Small intestine (tissue), 7 donors: ENCODE measurements at regions not wholly inside any gene's neighbourhood (a gene's known extent, or its start where the extent isn't known, plus 50 kb on each side); places are given as distances from the start of the nearest gene placed in this dataset.

ENCODE experiments used
- DNase-seq, 2 donors: peaks; one replicate each; pipeline versions ENCODE4 v3.0.0 to v3.0.0-alpha.2; 2013
- FAIRE-seq: peaks from 2 replicates; lab custom pipeline; 2012; peaks lifted over from hg19 to GRCh38; lab: Jason Lieb, UNC
- H3K27ac ChIP-seq, 3 donors: one replicate each; pipeline ENCODE4 v1.5.1; 2013; ENCODE audit warnings: low read length in 2 of 3, mild to moderate bottlenecking in 2 of 3, control low read depth in 1 of 3, inconsistent platforms in 1 of 3, low read depth in 1 of 3, moderate library complexity in 1 of 3
- H3K27me3 ChIP-seq, 3 donors: one replicate each; pipeline ENCODE4 v1.6.1; 2013; ENCODE audit warnings: low read length in 3 of 3, inconsistent platforms in 1 of 3; ENCODE audit not compliant: control insufficient read depth in 3 of 3, insufficient read depth in 3 of 3
- H3K36me3 ChIP-seq, 3 donors: one replicate each; pipeline ENCODE4 v1.6.1; 2013; ENCODE audit warnings: low read length in 3 of 3, inconsistent platforms in 1 of 3, low read depth in 1 of 3, mild to moderate bottlenecking in 1 of 3, moderate library complexity in 1 of 3; ENCODE audit not compliant: control insufficient read depth in 3 of 3, insufficient read depth in 2 of 3
- H3K4me1 ChIP-seq, 3 donors: one replicate each; pipeline ENCODE4 v1.6.1; 2013; ENCODE audit warnings: low read length in 2 of 3, inconsistent platforms in 1 of 3, low read depth in 1 of 3, mild to moderate bottlenecking in 1 of 3, moderate library complexity in 1 of 3; ENCODE audit not compliant: control insufficient read depth in 3 of 3, insufficient read depth in 2 of 3
- H3K4me3 ChIP-seq, 3 donors: one replicate each; pipeline ENCODE4 v1.5.1; 2013; ENCODE audit warnings: low read length in 3 of 3, control low read depth in 1 of 3, inconsistent platforms in 1 of 3, low read depth in 1 of 3, mild to moderate bottlenecking in 1 of 3, moderate library complexity in 1 of 3
- H3K9me3 ChIP-seq, 2 donors: one replicate each; pipeline ENCODE4 v1.6.1; 2013; ENCODE audit warnings: low read depth in 1 of 2, low read length in 1 of 2; ENCODE audit not compliant: control insufficient read depth in 2 of 2, insufficient read depth in 1 of 2
- WGBS, 3 donors: extraction: QIAGEN DNeasy Blood & Tissue Kit; methylation state at CpG; one replicate each; pipeline ENCODE4 v1.1.7; 2013; 5-methylcytosine and 5-hydroxymethylcytosine counted together
- donor health status: healthy with polysubstance abuse.
- donor health status: control.
- donor health status: control.
- donor health status: Bipolar disorder and iron deficiency.
- donor health status: healthy.

DNA sequence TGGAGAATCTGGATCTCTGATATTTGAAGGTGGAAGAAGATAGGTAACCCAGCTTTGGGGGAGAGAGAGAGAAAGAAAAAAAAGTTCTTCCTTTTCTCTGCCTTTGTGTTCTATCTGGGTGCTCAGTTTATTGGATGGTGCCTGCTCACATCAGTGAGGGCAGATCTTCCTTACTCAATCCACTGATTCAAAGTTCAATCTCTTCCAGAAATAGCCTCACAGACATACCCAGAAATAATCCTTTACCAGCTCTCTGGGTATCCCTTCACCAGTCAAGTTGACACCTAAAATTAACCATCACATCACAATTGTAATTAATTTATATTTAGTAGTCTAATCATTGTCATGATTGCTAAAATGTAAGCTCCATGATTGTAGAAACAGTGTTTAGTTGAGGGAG is 189.1 kb downstream of the EPM2A start:
- Histone ChIP-seq H3K36me3 (no peaks in the 10 kb centered on the region), H3K27me3 (no peaks in the 10 kb centered on the region), H3K4me1 (no peaks in the 10 kb centered on the region), H3K4me3 (no peak overlapping the region), H3K9me3 (no peaks in the 10 kb centered on the region), H3K27ac (no peak overlapping the region)
- DNase-seq (no peak), FAIRE-seq (no peak)

DNA sequence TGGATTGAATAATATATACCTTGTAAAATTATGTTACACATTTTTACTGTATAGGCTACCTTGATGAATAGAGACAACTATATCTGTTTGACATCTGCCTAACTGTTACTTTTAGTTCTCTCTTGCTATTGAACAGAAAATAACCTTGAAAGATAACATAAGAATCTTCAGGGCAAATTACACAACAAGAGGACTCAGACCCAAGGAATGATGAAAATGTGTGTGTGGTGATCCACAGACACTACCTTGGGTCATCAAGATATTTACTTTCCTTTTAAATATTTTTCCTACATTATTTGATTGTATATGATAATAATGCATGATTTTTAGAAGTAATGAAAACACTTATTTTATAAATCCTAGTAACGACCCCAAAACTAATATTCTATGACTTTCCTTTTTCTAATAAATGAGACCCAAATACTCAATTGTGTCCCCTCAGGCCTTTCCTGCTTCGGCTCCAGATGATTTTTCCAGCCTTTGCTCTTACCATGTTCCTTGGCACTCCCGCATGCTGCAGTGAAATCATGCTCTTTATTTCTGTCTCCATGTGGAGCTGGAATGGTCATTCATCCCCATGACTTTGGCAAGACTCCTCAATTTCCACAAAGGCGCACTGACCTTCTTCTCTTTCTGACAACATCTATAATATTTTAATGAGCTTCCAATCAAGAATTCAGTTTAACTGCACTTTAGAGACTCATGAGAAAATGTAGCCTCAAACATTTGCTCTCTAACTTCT is 187.6 kb downstream of the EPM2A start:
- H3K4me1 ChIP-seq: no peaks in the 10 kb centered on the region
- WGBS, 3 donors: 73 to 81% (median 75%) methylated on average over 4 of the region's 4 CpGs
- DNase-seq: no peak
- H3K4me3 ChIP-seq: no peak overlapping the region
- H3K27me3 ChIP-seq: no peaks in the 10 kb centered on the region
- no peaks in the 10 kb centered on the region for H3K9me3 ChIP-seq
- no peak for FAIRE-seq
- H3K27ac ChIP-seq: no peak overlapping the region
- no peaks in the 10 kb centered on the region for H3K36me3 ChIP-seq

DNA sequence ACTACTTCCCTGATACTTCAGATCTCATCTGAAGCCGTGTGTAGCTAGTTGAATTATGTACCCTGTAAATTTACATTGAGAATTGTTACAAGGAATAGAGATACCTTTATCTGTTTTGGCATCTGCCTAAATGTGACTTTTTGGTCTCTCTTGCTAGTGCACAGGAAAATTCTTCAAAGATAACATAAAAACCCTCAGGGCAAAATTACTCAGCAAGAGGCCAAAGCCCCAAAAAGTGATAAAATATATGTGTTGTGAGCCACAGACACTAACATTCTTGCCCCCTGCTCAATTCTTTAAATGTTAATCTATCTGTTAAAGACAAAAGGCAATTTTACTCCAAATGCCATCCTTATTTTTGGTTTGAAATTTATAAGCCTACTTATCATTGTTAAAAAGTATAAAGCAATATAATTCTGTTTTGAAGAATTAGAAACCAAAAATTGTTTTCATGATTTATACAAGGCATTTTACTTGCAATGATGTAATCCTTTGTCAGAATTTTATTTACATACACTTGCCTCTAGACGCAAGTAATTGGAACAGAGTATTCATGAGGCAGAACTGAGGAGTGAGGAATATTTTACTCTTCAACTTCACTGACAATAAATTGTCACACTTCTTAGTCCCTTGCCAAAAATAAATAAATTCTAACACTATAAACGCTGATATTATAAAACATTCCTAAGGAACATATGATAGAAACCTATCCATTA is 186.2 kb downstream of the EPM2A start:
- Histone ChIP-seq H3K4me3 (no peak overlapping the region), H3K36me3 (no peaks in the 10 kb centered on the region), H3K27me3 (no peaks in the 10 kb centered on the region), H3K4me1 (no peaks in the 10 kb centered on the region), H3K9me3 (no peaks in the 10 kb centered on the region), H3K27ac (no peak overlapping the region)
- WGBS, 3 donors: 54 to 57% (median 57%) methylated on average over 3 of the region's 3 CpGs
- no peak for FAIRE-seq
- no peak for DNase-seq

GRCh38 chr6:145551164-145551563 is 184.2 kb downstream of the EPM2A start:
- DNase-seq: no peak
- Histone ChIP-seq H3K27ac (no peak overlapping the region), H3K4me3 (no peak overlapping the region), H3K4me1 (no peaks in the 10 kb centered on the region), H3K27me3 (no peaks in the 10 kb centered on the region), H3K36me3 (no peaks in the 10 kb centered on the region), H3K9me3 (no peaks in the 10 kb centered on the region)
- no peak for FAIRE-seq

GRCh38 chr6:145555084-145555483 is 180.2 kb downstream of the EPM2A start:
- Histone ChIP-seq H3K36me3 (no peaks in the 10 kb centered on the region), H3K4me1 (no peaks in the 10 kb centered on the region), H3K4me3 (no peak overlapping the region), H3K27me3 (no peaks in the 10 kb centered on the region), H3K9me3 (no peaks in the 10 kb centered on the region), H3K27ac (no peak overlapping the region)
- WGBS, 3 donors: 65 to 74% (median 69%) methylated on average over 1 of the region's 1 CpG
- no peak for FAIRE-seq
- no peak for DNase-seq

GRCh38 chr6:145557474-145557873 is 177.8 kb downstream of the EPM2A start:
- Histone ChIP-seq H3K4me1 (no peaks in the 10 kb centered on the region), H3K36me3 (no peaks in the 10 kb centered on the region)
- FAIRE-seq: no peak

GRCh38 chr6:145559836-145560235 is 175.5 kb downstream of the EPM2A start:
- Histone ChIP-seq H3K4me3 (no peak overlapping the region), H3K4me1 (no peaks in the 10 kb centered on the region), H3K36me3 (no peaks in the 10 kb centered on the region), H3K27me3 (no peaks in the 10 kb centered on the region), H3K9me3 (no peaks in the 10 kb centered on the region), H3K27ac (no peak overlapping the region)
- DNase-seq (no peak), FAIRE-seq (no peak)
- 43 to 67% (median 61%) methylated on average over 1 of the region's 1 CpG for WGBS, 3 donors

More at GRCh38 chr6:145557474-145557873, 177.8 kb downstream of the EPM2A start:
- H3K4me3 ChIP-seq: no peak overlapping the region
- no peak for DNase-seq
- H3K9me3 ChIP-seq: no peaks in the 10 kb centered on the region
- H3K27me3 ChIP-seq: no peaks in the 10 kb centered on the region
- H3K27ac ChIP-seq: no peak overlapping the region

GRCh38 chr6:145561095-145562072 is 173.9 kb downstream of the EPM2A start:
- Histone ChIP-seq H3K36me3 (no peaks in the 10 kb centered on the region), H3K27ac (no peak overlapping the region), H3K27me3 (no peaks in the 10 kb centered on the region), H3K4me1 (no peaks in the 10 kb centered on the region), H3K4me3 (no peak overlapping the region), H3K9me3 (no peaks in the 10 kb centered on the region)
- 71 to 79% (median 73%) methylated on average over 7 of the region's 7 CpGs for WGBS, 3 donors
- no peak for DNase-seq
- no peak for FAIRE-seq
